Osteoblast (primary cell): ENCODE measurements at regions not wholly inside any gene's neighbourhood (a gene's known extent, or its start where the extent isn't known, plus 50 kb on each side); places are given as distances from the start of the nearest gene placed in this dataset.

Experiments used
- DNase-seq: peaks from one replicate; pipeline ENCODE4 v3.0.0; 2011; ENCODE audit warnings: low spot score, mixed read lengths; ENCODE audit not compliant: insufficient read length; ENCODE audit errors: missing footprints
- H2AFZ ChIP-seq: 2 replicates; pipeline ENCODE4 v1.6.0; 2011; ENCODE audit warnings: mild to moderate bottlenecking, low read length
- H3K27ac ChIP-seq: 2 replicates; pipeline ENCODE4 v1.5.1; 2011; ENCODE audit warnings: mild to moderate bottlenecking, low read depth, low read length, moderate library complexity
- H3K27me3 ChIP-seq: 2 replicates; pipeline ENCODE4 v1.6.0; 2012; ENCODE audit warnings: mild to moderate bottlenecking, control low read depth, inconsistent platforms, low read length, moderate library complexity; ENCODE audit not compliant: insufficient read depth
- H3K36me3 ChIP-seq: 2 replicates; pipeline ENCODE4 v1.5.1; 2011; ENCODE audit warnings: mild to moderate bottlenecking, low read length, control low read depth, moderate library complexity; ENCODE audit not compliant: insufficient read depth
- H3K4me1 ChIP-seq: 2 replicates; pipeline ENCODE4 v1.5.1; 2011; ENCODE audit warnings: mild to moderate bottlenecking, low read length, control low read depth, moderate library complexity; ENCODE audit not compliant: insufficient read depth
- H3K4me2 ChIP-seq: 2 replicates; pipeline ENCODE4 v1.6.0; 2011; ENCODE audit warnings: mild to moderate bottlenecking, low read length; ENCODE audit not compliant: insufficient read depth
- H3K4me3 ChIP-seq: fragments of 200-600 bp; sonication (generic); 3 replicates; pipeline ENCODE4 v1.5.1; 2012; ENCODE audit warnings: mild to moderate bottlenecking, low read length, inconsistent platforms; ENCODE audit not compliant: insufficient read depth
- H3K79me2 ChIP-seq: 2 replicates; pipeline ENCODE4 v1.6.0; 2012; ENCODE audit warnings: mild to moderate bottlenecking, low read length, control low read depth, inconsistent platforms; ENCODE audit not compliant: insufficient read depth
- H3K9me3 ChIP-seq: 2 replicates; pipeline ENCODE4 v1.5.1; 2011; ENCODE audit warnings: low read depth, low read length, control low read depth
- H4K20me1 ChIP-seq: 2 replicates; pipeline ENCODE4 v1.6.0; 2012; ENCODE audit warnings: mild to moderate bottlenecking, low read length, control low read depth; ENCODE audit not compliant: insufficient read depth
- TF ChIP-seq, protein P1 (sequence below): IDR thresholded peaks from 2 replicates; pipeline ENCODE4 v1.5.1; 2011; ENCODE audit warnings: mild to moderate bottlenecking, low read depth, low read length, moderate library complexity; ENCODE audit errors: extremely low read depth

- TF ChIP-seq, protein P1, sequence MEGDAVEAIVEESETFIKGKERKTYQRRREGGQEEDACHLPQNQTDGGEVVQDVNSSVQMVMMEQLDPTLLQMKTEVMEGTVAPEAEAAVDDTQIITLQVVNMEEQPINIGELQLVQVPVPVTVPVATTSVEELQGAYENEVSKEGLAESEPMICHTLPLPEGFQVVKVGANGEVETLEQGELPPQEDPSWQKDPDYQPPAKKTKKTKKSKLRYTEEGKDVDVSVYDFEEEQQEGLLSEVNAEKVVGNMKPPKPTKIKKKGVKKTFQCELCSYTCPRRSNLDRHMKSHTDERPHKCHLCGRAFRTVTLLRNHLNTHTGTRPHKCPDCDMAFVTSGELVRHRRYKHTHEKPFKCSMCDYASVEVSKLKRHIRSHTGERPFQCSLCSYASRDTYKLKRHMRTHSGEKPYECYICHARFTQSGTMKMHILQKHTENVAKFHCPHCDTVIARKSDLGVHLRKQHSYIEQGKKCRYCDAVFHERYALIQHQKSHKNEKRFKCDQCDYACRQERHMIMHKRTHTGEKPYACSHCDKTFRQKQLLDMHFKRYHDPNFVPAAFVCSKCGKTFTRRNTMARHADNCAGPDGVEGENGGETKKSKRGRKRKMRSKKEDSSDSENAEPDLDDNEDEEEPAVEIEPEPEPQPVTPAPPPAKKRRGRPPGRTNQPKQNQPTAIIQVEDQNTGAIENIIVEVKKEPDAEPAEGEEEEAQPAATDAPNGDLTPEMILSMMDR, result no peak
- no peaks in the 10 kb centered on the region for H3K9me3 ChIP-seq
- no peaks in the 10 kb centered on the region for H3K79me2 ChIP-seq
- no peak overlapping the region for H3K4me2 ChIP-seq
- peaks cover 8% of the 10 kb centered on the region for H3K27me3 ChIP-seq
- H2AFZ ChIP-seq, result no peak overlapping the region
- no peaks in the 10 kb centered on the region for H3K4me1 ChIP-seq
- no peak for DNase-seq
- H3K4me3 ChIP-seq, result no peak overlapping the region
- H3K36me3 ChIP-seq, result no peaks in the 10 kb centered on the region
- no peaks in the 10 kb centered on the region for H4K20me1 ChIP-seq
- no peak overlapping the region for H3K27ac ChIP-seq
These were observed 118.9 kb upstream of the SLC34A2 start for GRCh38 chr4:25536564-25537320.

DNA sequence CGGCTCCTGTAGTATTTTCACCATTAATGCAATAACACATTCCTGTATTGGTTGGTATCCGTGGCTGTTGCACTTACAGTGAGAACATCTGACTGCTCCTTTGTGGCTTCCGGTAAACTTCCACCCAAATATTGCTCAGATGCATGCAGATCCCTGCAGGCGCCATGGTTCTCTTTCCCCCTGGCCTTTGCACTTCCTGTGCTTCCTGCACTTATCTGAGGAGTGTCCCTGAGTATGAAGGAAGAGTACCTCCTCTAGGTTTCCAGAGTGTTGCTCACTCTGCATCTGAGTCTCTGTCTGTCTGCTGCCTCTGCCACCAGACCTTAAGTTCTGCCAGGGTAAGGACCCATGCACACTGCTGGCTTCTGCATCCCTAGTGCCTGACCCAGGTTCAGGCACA, 117.2 kb upstream of the SLC34A2 start:
- Histone ChIP-seq H4K20me1 (no peaks in the 10 kb centered on the region), H3K27ac (no peak overlapping the region), H3K36me3 (no peaks in the 10 kb centered on the region), H3K4me1 (no peaks in the 10 kb centered on the region), H3K4me3 (no peak overlapping the region), H2AFZ (no peak overlapping the region), H3K9me3 (no peaks in the 10 kb centered on the region), H3K27me3 (peaks cover 8% of the 10 kb centered on the region), H3K4me2 (no peak overlapping the region), H3K79me2 (no peaks in the 10 kb centered on the region)
- TF ChIP-seq, protein P1, result no peak
- no peak for DNase-seq

- no peak overlapping the region for H2AFZ ChIP-seq
- no peaks in the 10 kb centered on the region for H3K36me3 ChIP-seq
- no peak for DNase-seq
- H3K9me3 ChIP-seq, result no peaks in the 10 kb centered on the region
- H3K79me2 ChIP-seq, result no peaks in the 10 kb centered on the region
- H4K20me1 ChIP-seq, result no peaks in the 10 kb centered on the region
- H3K27ac ChIP-seq, result no peak overlapping the region
- peaks cover 8% of the 10 kb centered on the region for H3K27me3 ChIP-seq
- TF ChIP-seq, protein P1, result no peak
- H3K4me2 ChIP-seq, result no peak overlapping the region
- H3K4me1 ChIP-seq, result no peaks in the 10 kb centered on the region
- H3K4me3 ChIP-seq, result no peak overlapping the region
These were observed 116.4 kb upstream of the SLC34A2 start for GRCh38 chr4:25539241-25539640.

DNA sequence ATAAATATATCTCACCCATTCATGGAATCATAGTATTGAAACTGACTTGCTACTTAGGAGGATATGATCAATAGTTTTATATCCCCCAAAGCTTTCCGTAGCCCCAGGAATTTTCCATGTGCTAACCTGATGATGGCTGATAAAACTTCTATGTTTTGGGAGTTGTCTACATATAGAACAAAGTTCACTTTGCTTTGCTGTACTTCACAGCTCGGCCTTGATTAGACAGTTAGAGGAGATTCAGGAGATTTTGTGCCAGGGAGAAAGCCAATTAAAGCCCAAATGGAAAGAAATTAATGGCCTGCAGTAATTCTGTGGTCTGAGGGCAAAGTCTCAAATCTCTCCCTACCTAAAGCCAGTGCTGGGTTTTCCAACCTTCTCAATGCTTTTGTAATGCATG, 114.9 kb upstream of the SLC34A2 start:
- Histone ChIP-seq H3K4me1 (no peaks in the 10 kb centered on the region), H3K27me3 (peaks cover 4% of the 10 kb centered on the region), H3K9me3 (no peaks in the 10 kb centered on the region), H3K36me3 (no peaks in the 10 kb centered on the region), H3K4me2 (no peak overlapping the region), H3K79me2 (no peaks in the 10 kb centered on the region), H2AFZ (no peak overlapping the region), H3K27ac (no peak overlapping the region), H4K20me1 (no peaks in the 10 kb centered on the region), H3K4me3 (no peak overlapping the region)
- DNase-seq, result no peak
- TF ChIP-seq, protein P1, result no peak
